ENCODE measurements at regions not wholly inside any gene's neighbourhood (a gene's known extent, or its start where the extent isn't known, plus 50 kb on each side); places are given as distances from the start of the nearest gene placed in this dataset.
"Not testable (repeated sequence)": the region's sequence is repeated elsewhere in the genome, so short reads cannot be mapped to it uniquely, and the experiment has no call there.

DNA sequence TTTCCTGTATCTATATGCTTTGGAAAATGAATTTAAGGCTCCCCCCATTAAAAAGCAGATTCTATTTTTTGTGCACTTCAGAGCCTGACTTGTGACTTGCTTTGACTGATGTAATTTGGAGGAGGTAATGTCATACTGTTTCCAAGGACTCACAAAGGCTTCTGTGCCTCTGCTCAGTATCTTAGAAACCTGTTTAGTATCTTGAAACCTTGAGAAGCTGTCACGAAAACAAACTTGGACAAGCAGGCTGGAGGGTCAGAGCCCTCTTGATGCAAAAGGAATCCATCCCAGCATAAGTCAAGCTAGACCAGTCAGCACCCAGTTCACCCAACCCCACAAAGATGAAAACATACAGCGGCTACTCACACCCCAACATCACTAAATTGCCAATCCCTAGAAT is 560.0 kb upstream of the PCDH7 start:
- DNase-seq: no peak

DNA sequence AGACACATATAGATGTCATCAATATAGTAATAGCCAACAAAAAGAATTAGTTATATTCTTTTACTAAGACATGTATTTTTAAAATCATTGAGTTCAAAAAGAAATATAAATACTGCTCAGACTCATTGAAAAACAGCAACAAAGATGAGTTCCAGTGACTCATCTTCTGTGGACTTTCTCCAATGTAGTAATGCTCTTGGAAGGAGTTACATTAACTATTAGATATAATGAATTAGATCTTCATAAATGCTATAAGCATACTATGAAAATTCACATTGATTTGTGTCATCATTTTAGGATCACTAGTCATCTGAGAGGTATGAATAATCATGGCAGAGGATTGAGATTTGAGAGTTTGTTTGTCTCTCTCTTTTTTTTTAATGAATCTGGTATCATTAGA is 547.8 kb upstream of the PCDH7 start:
- no peak for DNase-seq

DNA sequence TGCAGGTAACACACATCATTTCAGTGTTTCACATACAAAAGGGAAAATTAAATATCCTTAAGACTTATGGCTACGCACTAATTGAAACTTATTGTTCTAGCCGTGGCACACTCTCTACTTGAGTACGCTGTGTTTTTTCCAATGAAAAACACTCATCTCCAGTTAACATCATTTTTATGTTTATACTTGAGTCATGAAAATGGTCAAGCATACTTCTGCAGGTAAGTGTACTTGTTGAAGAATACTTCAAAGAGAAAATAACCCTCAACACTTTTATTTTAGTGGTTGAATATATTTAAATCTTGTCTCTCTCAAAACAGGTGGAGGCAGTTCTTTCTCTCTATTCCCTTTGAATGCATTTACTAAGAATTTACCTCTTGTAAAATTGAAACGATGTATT is 538.7 kb upstream of the PCDH7 start:
- DNase-seq: no peak

DNA sequence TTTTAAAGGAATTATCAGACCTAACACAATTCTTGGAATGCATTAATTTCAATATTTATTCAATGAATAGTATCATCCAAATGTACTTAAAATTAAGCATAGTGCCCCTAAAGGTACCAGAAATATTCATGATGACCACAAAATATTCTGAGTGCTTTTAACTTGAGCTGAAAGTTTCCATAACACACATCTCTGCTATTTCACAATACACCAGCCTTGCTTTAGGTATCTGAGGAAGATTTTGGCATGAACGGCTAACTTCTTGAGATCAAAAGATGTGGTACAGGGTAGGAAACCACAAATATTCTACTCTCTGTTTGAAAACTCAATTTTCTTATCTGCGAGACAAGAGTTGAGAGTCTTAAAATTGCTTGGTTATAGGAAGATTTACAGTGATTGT is 538.3 kb upstream of the PCDH7 start:
- DNase-seq: no peak

DNA sequence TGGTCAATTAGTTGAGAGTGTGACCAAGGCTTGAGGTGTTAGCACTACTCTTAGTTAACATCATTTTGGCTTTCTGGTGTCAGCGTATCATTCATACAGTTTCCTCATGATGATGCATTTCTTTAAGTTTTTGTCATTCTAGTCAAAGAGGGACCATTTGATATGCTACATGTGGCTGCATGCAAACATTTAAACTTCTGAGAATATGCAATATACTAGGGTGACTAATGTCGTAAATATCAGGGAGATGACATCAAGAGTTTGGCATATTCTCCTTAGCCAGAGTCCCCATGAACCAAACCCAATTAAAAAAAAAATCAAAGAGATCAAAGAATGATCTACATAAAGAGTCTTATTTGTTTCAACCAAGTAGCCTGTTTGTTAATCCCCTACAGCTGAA is 537.4 kb upstream of the PCDH7 start:
- DNase-seq: no peak

DNA sequence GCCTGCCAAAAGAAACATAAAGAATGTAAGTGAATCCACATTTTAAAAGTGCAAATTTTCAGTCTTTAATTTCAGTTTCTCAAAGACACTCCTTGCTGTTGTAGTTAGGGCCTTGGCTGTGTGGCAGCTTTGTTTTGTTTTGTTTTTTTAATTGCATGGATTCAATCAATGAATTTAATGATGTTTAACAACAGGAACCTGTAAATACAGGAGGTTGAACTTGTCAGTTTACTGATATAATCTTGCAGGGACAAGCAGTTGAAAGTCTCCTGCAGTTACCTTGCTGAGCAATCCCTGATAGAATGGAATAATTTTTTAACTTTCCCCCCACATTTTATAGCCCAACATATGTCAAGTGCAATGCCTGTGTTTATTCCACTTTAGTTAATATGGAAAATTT is 528.3 kb upstream of the PCDH7 start:
- DNase-seq: no peak

DNA sequence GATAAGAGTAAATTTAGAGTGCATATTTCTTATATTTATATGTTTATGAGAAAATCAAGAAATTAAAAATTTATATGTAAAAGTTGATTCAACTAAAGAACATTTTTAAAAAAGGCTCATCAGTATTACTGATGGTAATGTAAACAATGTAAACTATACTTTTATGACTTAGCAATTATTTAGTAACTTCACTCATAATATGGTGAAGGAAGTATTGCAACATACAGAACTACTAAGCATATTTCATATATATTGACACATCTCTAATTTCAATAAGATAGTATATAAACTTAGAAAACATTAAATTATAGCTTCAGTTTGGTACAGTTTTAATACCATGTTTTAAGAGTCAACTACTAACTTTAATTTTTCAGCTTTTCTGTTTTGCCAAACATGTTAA is 512.8 kb upstream of the PCDH7 start:
- no peak for DNase-seq

DNA sequence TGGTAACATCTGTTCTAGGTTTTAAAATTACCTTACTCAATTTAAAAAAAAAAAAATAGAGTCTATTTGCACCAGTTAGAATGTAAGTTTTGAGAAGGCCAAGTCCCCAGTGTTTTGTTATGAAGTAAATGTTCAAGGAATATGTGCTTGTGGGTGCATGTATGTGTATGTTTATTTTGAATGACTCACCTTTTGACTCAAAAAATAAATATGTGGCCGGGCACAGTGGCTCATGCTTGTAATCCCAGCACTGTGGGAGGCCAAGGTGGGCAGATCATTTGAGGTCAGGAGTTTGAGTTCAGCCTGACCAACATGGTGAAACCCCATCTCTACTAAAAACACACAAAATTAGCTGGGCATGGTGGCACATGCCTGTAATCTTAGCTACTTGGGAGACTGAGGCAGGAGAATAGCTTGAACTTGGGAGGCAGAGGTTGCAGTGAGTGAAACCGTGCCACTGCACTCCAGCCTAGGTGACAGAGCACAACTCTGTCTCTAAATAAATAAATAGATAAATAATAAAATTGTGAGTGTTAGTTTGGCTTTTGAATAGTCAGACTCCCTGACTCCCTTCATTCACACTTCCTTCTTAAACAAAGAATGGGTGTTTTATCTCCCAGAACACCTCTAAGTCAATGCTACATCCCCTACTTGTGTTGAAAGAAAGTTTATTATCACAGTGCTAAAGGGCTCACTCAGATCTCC is 511.3 kb upstream of the PCDH7 start:
- DNase-seq: no peak

DNA sequence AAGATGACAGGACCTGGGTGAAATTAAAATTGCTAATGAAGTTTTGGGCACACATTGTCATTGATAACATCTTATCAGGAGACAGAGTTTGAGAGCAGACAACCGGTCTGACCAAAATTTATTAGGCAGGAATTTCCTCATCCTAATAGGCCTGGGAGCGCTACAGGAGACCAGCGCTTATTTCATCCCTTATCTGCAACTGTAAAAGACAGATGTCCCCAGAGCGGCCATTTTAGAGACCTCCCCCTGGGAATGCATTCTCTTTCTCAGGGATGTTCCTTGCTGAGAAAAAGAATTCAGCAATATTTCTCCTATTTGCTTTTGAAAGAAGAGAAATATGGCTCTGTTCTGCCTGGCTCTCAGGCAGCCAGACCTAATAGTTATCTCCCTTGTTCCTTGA is 504.2 kb upstream of the PCDH7 start:
- DNase-seq: not testable (repeated sequence)

DNA sequence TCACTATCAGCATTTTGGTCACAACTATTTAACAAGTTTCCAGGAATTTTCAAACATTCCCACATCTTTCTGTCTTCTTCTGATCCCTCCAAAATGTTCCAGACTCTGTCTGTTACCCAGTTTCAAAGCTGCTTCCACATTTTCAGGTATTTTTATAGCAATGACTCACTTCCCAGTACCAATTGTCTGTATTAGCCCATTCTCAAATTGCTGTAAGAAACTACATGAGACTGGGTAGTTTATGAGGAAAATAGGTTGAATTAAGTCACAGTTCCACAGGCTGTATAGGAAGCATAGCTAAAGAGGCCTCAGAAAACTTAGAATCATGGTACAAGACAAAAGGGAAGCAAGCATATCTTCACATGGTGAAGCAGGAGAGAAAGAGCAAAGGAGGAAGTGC is 475.0 kb upstream of the PCDH7 start:
- DNase-seq: no peak

DNA sequence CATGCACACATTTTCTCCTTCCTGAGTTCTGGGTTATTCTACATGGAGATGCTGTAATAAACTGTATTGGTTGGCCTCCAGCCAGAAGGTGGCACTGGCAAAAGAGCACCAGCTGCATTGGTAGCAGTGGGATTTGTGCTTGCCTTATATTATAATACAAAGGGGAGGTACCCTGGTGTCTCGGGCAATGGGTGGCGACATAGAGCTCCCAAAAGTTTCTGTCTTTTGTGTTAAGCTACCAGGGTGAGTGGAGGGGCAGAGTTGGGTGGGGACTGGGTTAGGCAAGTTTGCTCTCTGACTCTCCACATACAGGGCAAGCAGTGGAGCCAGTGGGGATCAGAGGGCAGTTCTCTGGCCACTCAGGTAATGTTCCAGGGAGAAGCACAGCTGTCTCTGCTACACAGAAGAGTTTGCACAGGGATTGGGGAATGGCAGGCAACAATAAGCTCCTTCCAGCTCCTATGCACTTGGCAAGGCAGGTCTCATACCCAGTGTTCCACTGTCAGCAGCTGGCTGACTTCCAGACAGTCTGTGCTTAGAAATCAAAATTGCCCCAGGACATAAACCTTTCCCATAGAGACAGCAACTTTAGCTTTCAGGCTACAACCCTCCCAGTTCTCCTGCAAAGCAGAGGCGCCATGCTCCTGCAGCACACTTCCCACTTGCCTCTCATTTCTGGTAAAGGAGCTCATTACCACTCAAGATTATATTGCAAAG is 463.9 kb upstream of the PCDH7 start:
- no peak for DNase-seq

DNA sequence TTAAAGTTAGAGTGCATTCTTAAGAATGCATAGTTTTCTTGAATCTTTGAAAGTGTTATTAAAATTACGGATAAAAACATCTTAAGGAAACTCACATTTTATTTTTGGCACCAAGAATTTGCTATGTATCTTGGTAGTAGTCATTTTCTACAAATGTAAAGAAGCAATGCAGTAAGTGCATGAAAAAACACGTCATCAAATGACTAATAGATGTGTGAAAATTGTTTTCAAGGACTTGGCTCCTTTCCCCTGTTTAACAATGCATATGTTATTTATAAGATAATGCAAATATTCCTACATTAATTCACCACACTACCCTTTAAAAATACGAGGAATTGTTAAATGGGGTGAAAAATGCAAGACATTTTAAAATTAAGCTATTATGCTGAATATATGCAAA is 461.2 kb upstream of the PCDH7 start:
- DNase-seq: no peak

DNA sequence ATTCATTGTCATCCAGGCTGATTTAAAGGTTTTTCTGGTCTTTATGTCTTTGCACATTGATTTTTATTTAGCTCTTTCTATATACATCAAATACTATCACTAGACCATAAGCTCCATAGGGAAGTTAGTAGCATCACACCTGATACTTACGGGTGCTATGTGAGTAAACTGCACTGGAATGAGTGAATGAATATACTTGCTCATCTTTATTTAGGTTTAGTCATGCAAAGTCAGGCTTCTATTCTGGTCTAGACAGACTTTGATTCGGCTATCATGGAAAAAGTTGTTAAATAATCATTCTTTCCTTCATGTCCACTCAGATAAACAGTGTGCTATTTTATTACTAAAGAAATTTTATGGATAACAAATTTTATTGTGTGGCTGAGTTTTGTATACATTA is 457.8 kb upstream of the PCDH7 start:
- DNase-seq: no peak

DNA sequence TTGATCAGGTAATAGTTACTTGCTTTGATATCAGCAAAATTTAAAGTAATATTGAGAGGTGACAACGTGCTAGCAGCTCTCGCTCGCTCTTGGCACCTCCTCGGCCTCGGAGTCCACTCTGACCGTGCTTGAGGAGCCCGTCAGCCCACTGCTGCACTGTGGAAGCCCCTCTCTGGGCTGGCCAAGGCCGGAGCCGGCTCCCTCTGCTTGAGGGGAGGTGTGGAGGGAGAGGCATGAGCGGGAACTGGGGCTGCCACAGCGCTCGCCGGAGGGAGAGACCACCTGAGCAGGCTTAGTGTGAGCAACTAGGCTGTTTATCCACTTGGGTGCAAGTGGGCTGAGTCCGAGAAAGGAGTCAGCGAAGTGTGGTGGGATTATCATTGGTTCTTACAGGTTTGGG is 455.7 kb upstream of the PCDH7 start:
- no peak for DNase-seq

DNA sequence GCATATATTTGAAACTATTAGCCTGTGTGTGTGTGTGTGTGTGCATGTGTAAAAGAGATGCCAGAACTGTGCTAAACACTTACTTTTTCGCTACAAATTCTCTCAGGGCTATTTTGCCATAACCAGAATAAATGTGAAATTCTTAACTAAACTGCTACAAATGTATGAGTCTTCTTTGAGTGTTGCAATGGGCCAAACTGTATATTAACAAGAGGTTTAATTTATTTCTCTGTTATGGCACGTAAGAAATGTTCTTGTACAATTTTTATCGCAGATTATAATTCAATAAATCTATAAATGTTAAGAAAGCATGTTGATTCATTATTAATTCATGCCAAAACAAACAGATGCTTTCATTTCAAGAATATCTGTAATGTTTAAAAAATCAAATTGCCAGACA is 454.5 kb upstream of the PCDH7 start:
- DNase-seq: no peak

DNA sequence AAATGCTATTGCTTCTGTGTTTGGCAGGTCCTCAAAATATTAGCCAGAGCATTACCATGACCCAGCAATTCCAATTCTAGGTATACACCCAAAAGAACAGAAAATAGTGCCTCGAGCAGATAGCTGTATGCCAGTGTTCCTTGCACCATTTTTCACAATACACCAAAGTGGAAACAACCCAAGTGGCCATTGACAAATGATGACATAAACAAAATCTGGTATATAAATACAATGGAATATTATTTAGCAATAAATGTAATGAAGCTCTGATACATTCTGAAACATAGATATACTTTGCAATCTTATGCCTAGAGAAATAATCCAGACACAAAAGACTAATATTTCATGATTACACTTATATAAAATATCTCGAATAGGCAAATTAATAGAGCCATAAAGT is 451.8 kb upstream of the PCDH7 start:
- no peak for DNase-seq

DNA sequence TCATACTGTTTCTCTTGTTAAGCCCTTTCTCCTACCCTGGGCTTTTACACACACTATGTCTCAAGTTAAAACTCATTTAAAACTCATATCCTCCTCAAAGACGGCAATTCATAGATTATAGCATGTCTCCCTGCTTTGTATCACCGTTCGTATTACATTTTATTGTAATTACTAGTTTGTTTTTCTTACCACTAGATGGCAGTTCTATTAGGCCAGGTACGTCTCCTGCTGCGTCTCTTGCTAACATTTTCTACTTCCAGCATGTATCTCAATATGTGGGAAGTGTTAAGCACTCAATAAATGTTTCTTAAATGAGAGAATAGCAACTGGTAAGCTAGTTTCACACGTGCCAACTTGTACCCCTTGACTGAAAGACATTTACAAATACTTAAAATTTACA is 450.3 kb upstream of the PCDH7 start:
- no peak for DNase-seq

DNA sequence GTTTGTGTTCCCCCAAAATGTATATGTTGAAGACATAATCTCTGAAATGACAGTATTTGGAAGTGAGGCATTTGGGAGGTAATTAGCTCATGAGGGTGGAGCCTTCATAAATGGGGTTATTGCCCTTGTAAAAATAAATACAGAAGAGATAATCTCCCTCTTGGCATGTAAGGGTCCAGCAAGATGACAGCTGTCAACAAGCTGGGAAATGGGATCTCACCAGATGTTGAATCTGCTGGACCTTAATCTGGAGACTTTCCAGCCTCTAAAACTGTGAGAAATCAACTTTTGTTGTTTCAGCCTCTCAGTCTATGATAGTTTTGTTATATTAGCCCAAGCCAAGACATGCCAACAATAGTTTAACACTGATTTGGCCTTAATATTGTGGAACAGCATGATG is 438.2 kb upstream of the PCDH7 start:
- no peak for DNase-seq

DNA sequence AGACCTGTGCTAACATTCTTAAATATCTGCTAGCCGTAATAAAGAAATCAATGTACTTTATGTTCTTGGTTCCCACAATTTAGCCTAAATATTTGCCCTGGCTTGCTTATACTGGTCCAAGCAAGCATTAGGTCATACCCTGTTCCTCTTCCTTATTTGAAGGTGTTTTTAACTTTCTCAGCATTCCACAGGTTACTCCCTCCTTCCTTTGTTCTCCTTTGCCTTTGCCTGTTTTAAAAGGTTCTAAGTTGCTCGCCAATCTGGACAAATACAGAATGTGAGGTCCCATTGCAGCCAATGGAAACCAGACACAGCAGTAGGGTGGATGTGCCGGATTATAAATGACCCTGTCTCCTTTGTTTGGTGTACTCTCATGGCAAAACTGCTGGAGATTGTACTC is 436.8 kb upstream of the PCDH7 start:
- no peak for DNase-seq

DNA sequence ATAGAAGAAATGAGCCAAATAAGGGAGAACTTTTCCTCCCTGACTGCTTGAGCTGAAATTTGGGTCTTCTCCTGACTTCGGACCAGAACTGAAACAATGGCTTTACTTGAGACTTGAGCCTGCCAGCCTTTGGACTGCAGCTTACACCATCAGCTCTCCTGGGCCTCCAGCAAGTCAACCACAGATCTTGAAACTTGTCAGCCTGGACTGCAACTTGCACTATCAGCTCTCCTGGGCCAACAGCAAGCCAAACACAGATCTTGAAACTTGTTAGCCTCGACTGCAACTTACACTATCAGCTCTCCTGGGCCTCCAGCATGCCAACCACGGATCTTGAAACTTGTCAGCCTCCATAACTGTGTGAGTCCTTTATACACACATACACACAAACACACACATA is 425.9 kb upstream of the PCDH7 start:
- no peak for DNase-seq

DNA sequence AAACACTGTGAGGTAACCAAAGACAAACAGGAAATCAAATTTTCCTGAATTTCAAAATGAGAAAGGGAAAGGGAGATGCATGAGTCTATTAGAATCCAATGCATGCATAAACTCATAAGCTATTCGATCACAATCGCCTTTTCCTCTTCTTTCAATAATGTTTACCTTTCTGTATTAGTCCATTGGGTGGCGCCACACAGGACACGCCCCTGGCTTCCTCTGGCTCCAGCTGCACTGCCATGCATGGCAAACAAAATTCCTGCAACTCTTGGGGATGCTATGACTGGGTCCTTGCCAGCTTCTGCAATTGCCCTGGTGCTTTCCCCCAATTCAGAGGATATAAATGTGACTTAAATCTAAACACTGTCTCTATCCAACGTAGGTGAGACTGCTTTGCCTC is 424.5 kb upstream of the PCDH7 start:
- DNase-seq: no peak

DNA sequence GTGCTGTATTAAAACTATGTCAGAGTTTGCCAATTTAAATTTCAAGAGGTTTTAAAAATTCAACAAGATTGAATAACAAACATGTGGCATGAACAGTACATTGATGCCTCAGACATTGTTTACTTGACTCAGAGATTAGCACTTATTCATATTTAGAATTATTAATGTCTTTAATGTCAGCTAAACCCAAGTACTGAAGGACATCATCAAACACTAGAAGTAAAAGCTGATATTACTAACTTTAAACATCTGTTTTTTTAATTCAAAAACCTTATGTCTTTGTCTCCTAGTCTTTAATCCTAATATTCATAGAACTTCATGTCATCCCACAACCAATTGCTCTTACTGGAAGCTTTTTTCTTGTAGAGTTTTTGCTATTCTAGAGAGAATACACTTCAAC is 406.2 kb upstream of the PCDH7 start:
- no peak for DNase-seq

DNA sequence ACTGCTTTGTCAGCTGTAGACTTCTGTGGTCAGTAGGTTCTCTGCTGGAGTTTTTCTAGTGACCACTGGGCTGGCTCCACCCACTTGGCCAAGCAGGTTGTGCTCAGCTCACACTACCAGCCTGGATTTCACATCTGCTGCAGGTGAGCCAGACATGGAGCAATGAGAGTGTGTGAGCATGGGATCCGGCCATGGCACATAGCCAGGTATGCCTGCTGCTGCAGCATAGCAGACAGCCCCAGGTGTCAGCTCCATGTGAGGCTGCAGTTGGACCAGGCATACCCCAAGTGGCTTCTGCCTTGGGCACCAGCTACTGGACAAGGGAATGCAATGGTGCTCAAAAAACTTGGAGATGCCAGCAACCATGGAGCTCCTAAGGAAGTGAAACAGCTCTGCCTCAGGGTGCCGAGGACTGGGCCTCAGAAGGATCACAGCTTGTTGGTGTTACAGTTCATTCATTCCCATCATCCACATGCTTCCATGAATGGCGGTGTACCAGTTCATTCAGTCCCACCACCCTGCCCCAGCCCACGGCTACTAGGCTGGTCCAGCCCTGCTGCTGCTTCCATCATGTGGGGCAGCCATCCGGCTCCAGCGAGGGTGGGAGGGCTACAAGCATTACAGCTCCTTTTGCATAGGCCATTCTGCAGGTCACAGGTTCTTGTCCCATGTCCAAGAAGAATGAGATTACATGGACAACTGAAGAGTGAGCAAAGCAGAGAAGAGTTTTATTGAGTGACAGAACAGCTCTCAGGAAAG is 389.1 kb upstream of the PCDH7 start:
- DNase-seq: no peak

DNA sequence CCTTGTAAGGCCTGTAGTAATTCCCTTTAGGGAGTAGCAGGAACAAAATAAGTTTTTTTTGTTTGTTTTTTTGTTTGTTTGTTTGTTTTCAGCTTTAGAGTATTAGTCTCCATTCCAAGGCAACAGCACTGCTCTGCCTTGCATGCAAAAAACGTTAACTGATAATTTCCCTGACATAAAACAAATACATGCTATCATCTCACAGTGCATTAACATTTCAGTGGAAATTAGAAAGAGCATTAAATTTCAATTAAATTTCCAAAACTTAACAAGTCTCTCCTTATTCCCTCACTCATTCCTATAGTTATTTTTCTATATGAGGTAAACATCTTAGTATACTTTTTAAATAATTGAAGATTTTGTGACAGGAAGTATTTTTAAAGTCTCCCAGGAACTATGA is 378.4 kb upstream of the PCDH7 start:
- no peak for DNase-seq

All from dermis blood vessel endothelial cell (primary cell).